ENCODE measurements at regions not wholly inside any gene's neighbourhood (a gene's known extent, or its start where the extent isn't known, plus 50 kb on each side); places are given as distances from the start of the nearest gene placed in this dataset.

- Histone ChIP-seq H4K20me1 (ENCODE audit: insufficient read depth) (no peaks in the 10 kb centered on the region), H3K27me3 (ENCODE audit: insufficient read depth, low read depth) (no peaks in the 10 kb centered on the region), H3K9ac (no peak overlapping the region), H2AFZ (ENCODE audit: low read depth) (no peak overlapping the region), H3K27ac (no peak overlapping the region), H3K79me2 (ENCODE audit: insufficient read depth, low read depth) (no peaks in the 10 kb centered on the region), H3K36me3 (ENCODE audit: insufficient read depth) (no peaks in the 10 kb centered on the region), H3K4me3 (IDR thresholded peaks at IDR 0.05; ENCODE audit: insufficient read depth, low read depth, low read length) (no peak overlapping the region), H3K4me1 (ENCODE audit: low read depth, poor library complexity, severe bottlenecking) (peaks cover 15% of the 10 kb centered on the region), H3K4me2 (no peak overlapping the region)
- TF ChIP-seq, protein P1, sequence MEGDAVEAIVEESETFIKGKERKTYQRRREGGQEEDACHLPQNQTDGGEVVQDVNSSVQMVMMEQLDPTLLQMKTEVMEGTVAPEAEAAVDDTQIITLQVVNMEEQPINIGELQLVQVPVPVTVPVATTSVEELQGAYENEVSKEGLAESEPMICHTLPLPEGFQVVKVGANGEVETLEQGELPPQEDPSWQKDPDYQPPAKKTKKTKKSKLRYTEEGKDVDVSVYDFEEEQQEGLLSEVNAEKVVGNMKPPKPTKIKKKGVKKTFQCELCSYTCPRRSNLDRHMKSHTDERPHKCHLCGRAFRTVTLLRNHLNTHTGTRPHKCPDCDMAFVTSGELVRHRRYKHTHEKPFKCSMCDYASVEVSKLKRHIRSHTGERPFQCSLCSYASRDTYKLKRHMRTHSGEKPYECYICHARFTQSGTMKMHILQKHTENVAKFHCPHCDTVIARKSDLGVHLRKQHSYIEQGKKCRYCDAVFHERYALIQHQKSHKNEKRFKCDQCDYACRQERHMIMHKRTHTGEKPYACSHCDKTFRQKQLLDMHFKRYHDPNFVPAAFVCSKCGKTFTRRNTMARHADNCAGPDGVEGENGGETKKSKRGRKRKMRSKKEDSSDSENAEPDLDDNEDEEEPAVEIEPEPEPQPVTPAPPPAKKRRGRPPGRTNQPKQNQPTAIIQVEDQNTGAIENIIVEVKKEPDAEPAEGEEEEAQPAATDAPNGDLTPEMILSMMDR (conservative IDR thresholded peaks at IDR 0.05; ENCODE audit: low read depth, low read length): no peak
Observed at GRCh38 chr6:121653624-121654008, 218.2 kb downstream of the GJA1 start.

DNA sequence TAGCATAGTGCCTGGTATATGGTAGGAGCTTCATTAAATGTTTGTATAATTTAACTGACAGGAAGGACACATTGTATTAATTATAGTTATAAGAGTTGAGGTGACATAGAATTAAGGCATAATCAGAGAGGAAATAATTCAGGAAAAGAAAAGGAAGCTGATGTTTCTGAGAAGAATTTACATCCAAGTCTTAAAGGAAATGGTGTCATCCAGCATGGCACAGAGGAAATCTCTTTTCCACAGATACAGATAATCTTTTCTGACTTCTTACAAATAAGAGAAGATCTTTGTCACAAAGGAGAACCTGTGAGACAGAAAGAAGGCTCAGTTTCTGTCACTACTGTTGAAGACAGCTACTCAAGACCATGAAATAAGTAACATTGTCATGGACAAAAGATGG, 222.5 kb downstream of the GJA1 start:
- no peak overlapping the region for H3K4me3 ChIP-seq (IDR thresholded peaks at IDR 0.05; ENCODE audit: insufficient read depth, low read depth, low read length)
- no peaks in the 10 kb centered on the region for H3K27me3 ChIP-seq (ENCODE audit: insufficient read depth, low read depth)
- H3K36me3 ChIP-seq (ENCODE audit: insufficient read depth): no peaks in the 10 kb centered on the region
- TF ChIP-seq, protein P1 (conservative IDR thresholded peaks at IDR 0.05; ENCODE audit: low read depth, low read length): no peak
- H3K4me1 ChIP-seq (ENCODE audit: low read depth, poor library complexity, severe bottlenecking): no peaks in the 10 kb centered on the region
- no peak overlapping the region for H2AFZ ChIP-seq (ENCODE audit: low read depth)
- no peaks in the 10 kb centered on the region for H4K20me1 ChIP-seq (ENCODE audit: insufficient read depth)
- H3K27ac ChIP-seq: no peak overlapping the region
- no peak overlapping the region for H3K4me2 ChIP-seq
- H3K79me2 ChIP-seq (ENCODE audit: insufficient read depth, low read depth): no peaks in the 10 kb centered on the region
- H3K9ac ChIP-seq: no peak overlapping the region

- H2AFZ ChIP-seq (ENCODE audit: low read depth): no peak overlapping the region
- no peak overlapping the region for H3K4me2 ChIP-seq
- no peaks in the 10 kb centered on the region for H4K20me1 ChIP-seq (ENCODE audit: insufficient read depth)
- no peaks in the 10 kb centered on the region for H3K36me3 ChIP-seq (ENCODE audit: insufficient read depth)
- H3K4me1 ChIP-seq (ENCODE audit: low read depth, poor library complexity, severe bottlenecking): no peaks in the 10 kb centered on the region
- TF ChIP-seq, protein P1 (conservative IDR thresholded peaks at IDR 0.05; ENCODE audit: low read depth, low read length): no peak
- H3K27me3 ChIP-seq (ENCODE audit: insufficient read depth, low read depth): no peaks in the 10 kb centered on the region
- no peaks in the 10 kb centered on the region for H3K79me2 ChIP-seq (ENCODE audit: insufficient read depth, low read depth)
- no peak overlapping the region for H3K4me3 ChIP-seq (IDR thresholded peaks at IDR 0.05; ENCODE audit: insufficient read depth, low read depth, low read length)
- H3K9ac ChIP-seq: no peak overlapping the region
- H3K27ac ChIP-seq: no peak overlapping the region
Observed at GRCh38 chr6:121660277-121660676, 224.8 kb downstream of the GJA1 start.

- TF ChIP-seq, protein P1 (conservative IDR thresholded peaks at IDR 0.05; ENCODE audit: low read depth, low read length): no peak
- H3K36me3 ChIP-seq (ENCODE audit: insufficient read depth): no peaks in the 10 kb centered on the region
- no peaks in the 10 kb centered on the region for H4K20me1 ChIP-seq (ENCODE audit: insufficient read depth)
- H3K79me2 ChIP-seq (ENCODE audit: insufficient read depth, low read depth): no peaks in the 10 kb centered on the region
- no peak overlapping the region for H3K4me2 ChIP-seq
- H3K4me1 ChIP-seq (ENCODE audit: low read depth, poor library complexity, severe bottlenecking): no peaks in the 10 kb centered on the region
- H3K27ac ChIP-seq: no peak overlapping the region
- no peak overlapping the region for H3K4me3 ChIP-seq (IDR thresholded peaks at IDR 0.05; ENCODE audit: insufficient read depth, low read depth, low read length)
- no peak overlapping the region for H3K9ac ChIP-seq
- H3K27me3 ChIP-seq (ENCODE audit: insufficient read depth, low read depth): no peaks in the 10 kb centered on the region
- no peak overlapping the region for H2AFZ ChIP-seq (ENCODE audit: low read depth)
Observed at GRCh38 chr6:121663292-121663810, 227.9 kb downstream of the GJA1 start.
